Hepatic stellate cell (primary cell): ENCODE measurements at regions not wholly inside any gene's neighbourhood (a gene's known extent, or its start where the extent isn't known, plus 50 kb on each side); places are given as distances from the start of the nearest gene placed in this dataset.
"Not testable (repeated sequence)": the region's sequence is repeated elsewhere in the genome, so short reads cannot be mapped to it uniquely, and the experiment has no call there.

Experiments
- DNase-seq: peaks from one replicate; pipeline ENCODE4 v3.0.0; 2011; ENCODE audit warnings: low spot score

DNA sequence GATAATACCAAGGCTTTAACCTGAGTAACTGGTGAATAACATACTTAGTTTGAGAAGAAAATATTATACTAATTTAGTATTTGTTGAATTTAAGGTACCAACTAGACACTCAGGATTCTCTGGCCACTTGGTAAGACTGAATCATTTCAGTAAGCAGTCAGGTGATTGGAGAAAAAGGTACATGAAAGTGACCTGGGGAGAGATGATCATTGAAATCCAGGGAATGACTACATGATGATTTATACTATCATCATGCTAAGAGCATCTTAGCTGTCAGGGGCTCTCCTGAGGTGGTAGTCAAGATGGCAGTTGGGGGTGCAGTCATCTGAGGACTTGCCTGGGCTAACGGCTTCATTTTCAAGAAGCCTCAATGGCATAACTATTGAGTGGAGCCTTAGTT, 571.2 kb upstream of the ACVR2A start:
- no peak for DNase-seq

DNA sequence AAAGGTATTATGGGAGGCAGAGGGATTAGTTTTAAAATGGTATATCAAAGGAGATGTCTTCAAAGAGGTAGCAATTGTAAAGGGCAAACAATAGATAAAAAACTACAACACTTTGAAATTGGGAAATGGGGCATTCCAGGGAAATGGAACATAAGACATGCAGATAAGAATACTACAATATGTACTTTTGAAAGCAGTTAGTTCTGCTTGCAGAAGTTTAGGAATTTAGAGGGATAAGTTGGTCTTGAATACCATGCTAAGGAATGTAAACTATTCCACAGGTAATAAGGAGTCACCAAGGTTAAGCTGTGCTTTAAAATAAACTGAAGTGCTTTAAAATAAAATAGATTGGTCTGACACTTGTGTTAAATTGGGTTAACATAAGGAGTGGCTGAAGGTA, 571.7 kb upstream of the ACVR2A start:
- no peak for DNase-seq

DNA sequence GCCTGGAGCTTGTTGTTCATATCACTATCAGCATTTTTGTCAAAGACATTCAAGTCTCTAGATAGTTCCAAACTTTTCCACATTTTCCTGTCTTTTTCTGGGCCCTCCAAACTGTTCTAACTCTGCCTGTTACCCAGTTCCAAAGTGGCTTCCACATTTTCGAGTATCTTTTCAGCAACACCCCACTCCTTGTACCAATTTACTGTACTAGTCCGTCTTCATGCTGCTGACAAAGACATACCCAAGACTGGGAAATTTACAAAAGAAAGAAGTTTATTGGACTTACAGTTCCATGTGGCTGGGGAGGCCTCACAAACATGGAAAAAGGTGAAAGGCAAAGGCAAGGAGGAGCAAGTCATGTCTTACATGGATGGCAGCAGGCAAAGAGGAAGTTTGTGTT, 575.2 kb upstream of the ACVR2A start:
- DNase-seq, result not testable (repeated sequence)

DNA sequence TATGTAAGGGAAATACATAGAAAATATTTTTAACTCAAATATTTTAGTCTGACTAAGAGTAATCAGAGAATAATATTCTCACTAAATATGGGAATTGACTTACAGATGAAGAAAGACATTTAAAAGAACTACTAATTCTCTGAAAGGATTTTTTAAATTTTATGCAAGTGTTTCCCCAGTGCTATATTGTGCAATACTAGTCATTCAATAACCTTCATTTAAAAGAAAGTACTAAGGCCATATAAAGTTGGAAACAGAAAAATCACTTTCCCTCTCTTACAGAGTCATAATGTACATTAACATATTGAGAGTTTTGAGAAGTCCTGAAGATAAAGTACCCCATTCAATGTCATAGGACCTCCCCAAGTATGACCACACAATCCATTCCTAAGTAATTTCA, 584.6 kb upstream of the ACVR2A start:
- DNase-seq, result no peak

DNA sequence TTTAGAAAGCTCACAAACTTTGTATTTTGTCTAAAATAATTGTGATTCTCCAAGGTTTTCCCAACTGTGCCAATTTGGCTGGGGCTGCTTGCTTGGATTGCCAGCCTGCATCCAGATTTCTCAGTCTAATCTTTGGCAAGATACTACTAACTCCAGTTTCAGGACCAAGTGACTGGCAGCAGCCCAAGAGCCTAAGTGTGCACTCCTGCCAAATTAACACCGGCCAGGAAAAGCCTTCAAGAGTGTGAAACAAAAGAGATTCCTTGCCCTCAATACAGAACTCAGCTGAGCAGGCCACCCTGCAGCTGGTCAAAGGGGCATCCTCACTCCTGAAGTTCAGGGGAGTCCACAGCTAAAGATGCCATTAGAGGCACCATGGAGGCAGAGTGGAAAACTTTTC, 589.0 kb upstream of the ACVR2A start:
- DNase-seq, result no peak

DNA sequence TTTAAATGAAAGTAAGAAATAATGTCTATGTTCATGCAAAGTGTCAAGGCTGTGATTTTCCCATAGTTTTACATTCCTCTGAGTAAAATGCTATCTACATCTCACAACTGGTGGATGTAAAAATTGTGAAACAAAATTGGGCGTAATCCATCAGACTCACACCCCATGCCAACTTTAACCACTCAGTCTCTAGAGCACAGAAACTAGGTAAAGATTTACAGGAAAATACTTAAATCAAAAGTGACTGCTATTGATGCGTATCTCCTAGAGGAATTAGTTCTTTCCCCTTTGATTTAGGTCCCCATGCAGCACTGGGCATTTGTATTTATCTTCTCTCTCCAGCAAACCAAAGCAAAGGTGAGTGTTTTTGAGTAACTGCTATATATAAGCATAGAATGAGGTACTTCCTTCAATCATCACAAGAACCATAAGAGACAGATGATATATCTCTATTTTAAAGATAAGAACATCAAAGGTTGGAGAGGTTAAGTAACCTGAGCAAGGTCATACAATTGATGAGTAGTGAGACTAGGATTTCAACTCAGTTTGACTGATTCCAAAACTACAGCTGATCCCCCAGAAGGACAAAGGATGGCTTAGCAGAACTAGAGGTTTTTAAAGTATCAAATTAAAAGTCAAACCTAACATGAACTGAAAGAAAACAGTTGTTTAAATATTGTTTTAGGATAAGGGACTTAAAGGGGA, 594.0 kb upstream of the ACVR2A start:
- no peak for DNase-seq

DNA sequence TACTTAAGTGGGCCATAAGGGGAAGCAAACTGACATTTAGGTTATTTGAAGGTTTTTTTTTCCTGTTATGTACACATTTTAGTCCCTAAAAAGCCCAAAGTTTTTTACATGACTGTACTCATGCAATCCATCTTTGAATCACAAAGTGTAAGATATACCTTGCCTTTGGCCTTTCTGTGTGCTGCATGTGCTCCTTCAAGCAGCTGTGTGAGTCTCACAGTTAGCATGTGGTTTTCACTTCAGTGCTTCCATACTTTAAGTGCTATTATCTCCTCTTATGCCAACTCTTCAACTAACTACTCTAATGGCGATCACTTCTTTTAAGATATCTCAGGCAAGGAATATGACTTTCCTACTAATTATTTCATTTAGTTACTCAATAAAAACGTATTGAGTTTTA, 597.1 kb upstream of the ACVR2A start:
- DNase-seq, result no peak

DNA sequence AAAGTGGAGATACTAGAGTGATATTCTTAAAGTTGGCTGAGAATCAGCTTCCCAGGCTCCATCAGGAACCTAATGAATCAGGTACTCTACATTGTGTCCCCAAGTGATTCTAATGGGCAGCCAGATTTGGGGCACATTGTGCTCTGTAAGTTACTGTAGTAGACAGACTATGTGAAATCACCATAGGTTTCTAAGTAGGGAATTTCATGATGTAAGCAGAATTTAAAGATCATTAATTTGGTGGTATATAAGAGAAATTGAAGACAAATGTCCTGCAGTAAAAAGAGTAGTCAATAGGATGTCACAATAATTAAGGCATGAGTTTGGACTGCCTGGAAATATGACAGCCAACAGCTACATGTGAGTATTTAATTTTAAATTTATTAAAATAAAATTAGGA, 602.4 kb upstream of the ACVR2A start:
- no peak for DNase-seq

DNA sequence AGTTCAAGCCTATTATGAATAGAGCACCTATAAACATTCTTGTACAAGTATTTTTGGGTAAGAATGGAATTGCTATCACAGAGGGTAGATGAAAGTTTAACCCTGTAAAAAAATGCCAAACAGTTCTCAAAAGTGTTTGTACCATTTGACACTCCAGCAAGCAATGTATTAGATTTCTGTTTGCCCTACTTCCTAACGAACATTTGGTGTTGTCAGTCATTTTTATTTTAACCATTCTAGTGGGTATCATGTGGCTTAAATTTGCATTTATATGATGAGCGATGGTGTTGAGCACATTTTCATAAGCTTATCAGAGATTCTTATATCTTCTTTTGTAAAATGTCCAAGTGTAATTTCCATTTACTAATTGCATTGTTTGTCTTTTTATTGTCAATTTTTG, 608.2 kb upstream of the ACVR2A start:
- no peak for DNase-seq

DNA sequence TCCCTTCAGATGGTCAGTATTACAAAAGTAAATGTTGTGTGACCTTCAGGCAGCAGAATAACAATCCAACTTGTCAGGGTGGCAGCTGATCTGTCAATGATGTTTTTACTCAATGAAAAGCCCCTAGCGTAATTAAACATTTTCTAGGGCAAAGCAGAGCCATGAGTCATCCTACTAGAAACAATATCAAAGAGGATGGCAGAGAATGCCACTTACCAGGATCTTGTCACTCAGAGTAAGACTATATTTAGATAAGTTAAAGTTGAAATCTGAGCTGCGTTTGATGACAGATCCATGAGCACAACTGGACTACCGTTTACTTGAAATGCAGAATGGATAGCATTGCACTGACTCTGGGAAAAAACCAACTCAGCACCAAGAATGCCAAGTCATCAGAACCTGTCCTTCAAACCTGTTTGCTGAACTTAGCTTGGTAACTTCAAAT, 612.6 kb upstream of the ACVR2A start:
- DNase-seq, result no peak

DNA sequence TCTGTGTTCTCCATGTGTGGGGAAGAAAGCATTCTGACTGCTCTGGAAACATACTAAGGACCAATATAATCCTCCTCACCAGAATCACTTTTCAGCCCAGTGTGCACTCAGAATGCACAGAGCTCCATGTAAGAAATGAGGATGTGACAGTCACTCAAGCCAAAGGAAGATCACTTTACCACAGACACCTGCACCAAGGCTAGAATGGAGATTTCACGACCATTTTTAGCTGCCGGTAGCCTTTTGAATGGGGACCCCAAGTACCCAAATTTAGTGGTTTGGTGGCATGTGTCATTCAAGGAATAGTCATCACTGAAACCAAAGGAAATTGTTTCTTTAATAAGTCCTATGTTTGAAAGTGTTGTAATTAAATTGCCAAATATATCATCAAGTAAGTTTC, 613.2 kb upstream of the ACVR2A start:
- DNase-seq, result no peak

DNA sequence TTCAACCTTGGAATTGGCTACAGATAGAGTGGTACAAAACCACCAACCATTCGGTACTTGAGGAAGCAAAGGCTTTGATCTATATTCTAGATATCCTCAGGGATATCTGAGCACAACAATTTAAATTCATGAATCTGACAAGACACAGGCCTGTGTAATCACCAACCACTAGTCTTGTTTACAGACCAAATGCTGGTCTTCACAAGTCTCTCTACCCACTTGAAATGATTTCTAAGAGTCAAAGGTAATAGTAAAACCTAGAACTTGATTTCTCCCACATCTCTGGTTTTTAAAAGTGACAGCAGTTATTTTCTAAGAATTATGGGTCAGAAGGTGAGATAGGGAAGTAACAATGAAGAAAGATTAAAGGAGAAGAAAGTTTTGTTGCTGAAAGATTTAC, 613.7 kb upstream of the ACVR2A start:
- no peak for DNase-seq

DNA sequence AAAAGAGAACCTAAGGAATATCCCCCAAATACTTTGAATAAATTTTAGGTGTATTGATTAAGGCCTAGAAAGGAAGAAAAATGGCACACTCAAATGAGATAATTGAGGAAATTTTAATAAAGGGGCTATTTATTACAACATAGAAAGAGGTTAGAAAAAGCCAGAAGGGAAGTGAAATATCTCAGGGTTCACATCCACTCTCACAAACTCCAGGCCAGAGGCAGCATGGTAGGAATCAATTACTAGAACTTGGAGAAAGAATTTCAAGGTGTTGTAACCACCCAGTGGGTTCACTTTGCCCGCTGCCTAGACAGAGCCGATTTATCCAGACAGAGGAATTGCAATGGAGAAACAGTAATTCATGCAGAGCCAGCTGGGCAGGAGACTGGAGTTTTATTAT, 617.5 kb upstream of the ACVR2A start:
- DNase-seq, result no peak

DNA sequence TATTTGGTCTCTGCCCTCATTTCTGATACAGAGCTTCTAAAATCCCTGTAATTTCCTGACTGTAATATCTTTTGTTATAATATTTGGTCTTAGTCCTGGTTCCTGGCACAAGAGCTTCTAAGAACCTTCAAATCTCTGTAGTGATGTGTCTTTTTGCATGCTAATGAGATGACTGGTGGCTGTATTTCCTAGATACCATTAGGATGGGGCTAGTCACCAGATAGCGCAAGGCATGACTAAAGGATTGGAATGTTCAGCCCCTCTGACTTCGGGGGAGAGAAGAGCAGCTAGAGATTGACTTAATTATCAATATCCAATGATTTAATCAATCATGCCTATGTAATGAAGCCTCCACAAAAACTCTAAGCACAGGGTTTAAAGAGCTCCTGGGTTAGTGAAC, 620.8 kb upstream of the ACVR2A start:
- no peak for DNase-seq

DNA sequence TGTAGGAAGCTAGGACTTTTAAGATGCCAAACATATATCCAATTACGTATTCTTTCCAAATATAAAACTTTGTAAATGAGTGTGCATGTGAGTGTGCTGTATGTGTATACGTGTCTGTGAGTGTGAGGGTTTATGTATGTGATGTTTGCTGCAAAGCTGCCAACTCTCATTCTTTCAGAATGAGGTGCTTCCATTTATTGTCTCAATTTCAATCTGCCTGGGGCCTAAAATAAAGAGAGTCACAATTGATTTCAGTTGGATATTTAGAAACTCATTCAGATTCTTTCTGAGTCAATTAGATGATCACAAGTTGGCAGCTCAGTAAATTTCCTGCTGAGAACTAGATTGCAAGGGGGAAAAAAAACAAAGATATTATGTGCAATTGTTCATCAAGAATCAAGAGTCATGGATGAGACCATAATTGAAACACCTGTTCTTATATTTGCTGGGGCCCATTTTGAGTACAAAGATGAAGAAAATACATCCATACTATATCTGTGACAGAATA, 621.2 kb upstream of the ACVR2A start:
- DNase-seq, result no peak

DNA sequence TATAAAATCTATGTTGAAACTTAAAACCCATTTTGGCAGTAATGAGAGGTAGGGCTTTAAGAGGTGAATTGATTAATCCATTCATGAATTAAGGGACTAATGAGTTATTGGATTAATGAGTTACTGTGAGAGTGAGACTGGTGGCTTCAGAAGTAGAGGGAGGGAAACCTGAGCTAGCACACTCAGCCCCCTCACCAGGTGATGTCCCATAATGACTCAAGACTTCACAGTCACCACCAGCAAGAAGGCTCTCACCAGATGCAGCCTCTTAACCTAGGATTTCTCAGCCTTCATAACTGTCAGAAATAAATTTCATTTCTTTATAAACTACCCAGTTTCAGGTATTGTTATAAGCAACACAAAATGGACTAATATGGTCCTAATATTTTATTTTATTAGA, 621.7 kb upstream of the ACVR2A start:
- no peak for DNase-seq

DNA sequence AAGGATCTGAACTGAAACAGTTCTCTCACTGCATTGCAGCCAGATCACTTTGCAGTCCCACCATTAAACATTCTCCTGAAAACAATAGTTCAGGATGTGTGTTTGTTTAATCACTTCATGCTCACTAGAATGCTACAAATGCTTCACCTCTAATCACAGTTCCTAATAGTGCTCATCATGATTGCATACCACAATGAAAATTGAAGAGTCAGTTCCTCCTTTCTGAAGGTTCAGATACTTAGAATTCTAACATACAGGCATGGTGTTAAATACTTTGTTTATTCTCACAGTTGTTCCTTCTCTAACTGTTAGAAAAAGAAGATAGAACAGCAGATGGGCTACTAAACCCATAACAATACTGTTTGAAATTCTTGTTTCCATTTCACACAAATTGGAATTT, 622.3 kb upstream of the ACVR2A start:
- no peak for DNase-seq

DNA sequence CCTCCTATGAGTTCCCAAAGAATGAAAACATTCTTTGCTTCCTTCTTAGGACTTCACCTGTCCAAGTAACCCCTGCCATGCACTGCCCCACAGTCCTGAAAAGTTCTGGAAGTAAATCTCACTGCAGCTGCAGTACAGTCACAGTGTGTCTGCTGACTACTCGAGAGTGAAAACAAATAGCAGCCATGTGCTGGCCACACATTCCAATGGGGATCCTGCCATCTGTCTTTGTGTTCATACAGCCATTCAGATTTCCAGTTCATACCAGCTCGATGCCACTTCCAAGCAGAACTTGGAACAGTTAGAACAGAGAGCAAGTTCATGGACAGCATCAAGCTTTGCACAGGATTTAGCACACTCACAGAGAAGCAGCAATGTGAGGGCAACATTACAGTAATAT, 629.9 kb upstream of the ACVR2A start:
- DNase-seq, result no peak

DNA sequence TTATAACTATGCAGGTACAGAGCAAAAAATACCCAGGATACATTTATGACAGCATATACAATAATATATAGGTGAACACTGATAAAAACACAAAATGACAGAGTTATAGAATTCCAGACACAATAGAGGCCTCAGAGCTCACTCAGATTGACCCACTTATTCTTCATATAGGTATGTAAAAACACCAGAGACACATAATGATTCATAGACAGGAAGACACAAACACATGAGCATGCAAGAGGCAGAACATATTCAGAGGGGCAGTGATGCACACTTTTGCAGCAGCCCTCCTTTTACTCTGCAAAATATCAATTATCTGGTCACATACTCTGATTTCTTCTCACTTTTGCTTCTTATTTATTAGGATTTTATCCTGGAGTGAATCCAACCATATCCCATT, 633.3 kb upstream of the ACVR2A start:
- no peak for DNase-seq

DNA sequence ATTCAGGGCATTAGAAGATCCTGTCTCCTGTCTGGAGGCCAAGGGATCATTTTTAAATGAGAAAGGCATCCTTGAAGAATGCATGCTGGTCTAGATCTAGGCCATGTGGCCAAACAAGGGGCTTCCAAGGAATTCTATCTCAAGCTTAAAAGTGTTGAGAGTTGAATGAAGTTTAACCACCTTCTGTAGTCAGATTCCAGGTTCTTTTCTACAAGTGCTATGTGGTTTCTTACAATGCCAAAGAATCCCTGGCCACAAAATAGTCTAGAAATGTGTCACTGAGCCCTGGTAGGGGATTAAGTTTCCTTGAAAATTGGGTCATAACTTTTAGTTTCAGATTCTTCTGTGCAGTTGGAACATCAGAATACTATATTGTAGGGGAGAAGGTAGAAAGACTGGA, 640.7 kb upstream of the ACVR2A start:
- DNase-seq, result no peak

DNA sequence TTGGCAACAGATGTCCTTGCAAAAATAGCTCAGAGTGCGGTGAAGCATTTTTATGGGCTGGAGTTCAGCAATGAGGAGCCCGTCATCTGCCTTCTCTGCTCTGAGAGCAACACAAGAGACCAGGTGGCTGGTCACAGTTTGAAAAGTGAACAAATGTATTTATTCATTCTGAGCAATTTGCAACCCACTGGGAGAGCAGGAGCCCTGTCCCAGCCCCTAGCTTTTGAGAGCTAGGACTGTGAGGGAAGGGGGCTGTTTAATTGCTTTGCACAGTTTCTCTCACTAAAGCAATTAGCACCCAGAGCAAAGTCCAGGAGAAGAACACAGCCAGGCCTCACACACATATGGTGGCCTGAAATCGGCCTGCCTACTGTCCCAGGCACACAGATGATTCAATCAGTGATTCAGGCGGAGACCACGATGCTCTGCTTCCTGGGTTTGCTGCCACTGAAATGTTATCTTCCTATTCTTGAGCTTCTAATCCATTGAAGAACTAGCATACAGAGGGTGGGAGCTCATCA, 646.1 kb upstream of the ACVR2A start:
- no peak for DNase-seq

DNA sequence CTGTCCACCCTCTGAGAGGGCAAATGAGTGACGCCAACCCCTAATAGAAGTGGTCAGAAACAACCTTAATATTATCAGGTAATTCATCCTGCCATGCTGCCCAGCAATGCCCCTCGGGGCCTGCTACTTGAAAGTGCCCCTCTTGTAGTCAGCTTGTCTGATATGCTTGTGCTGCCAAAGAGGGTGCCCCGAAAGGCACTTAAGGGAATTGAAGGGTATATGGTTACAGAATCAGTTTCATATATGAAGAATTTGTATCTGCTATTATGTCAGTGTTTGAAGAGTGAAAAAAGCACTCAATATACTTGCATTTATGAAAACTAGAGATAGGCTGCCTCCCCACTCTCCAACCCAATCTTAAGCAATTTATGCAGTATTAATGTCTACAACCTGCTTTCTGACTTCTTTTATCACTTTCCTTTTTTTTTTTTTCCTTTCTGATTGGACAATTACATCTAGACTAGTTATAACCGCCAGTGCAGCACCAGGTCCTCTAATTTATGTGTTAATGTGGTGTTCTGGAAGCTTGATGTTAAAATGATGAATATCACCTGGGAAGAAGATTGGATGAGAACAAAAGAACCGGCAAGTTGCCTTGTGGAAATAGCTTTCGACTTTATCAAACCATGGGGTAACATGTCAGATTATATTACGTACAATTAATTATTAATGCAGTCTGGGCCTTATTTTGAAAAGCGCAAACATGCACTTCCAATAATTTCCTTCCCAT, 646.9 kb upstream of the ACVR2A start:
- no peak for DNase-seq

DNA sequence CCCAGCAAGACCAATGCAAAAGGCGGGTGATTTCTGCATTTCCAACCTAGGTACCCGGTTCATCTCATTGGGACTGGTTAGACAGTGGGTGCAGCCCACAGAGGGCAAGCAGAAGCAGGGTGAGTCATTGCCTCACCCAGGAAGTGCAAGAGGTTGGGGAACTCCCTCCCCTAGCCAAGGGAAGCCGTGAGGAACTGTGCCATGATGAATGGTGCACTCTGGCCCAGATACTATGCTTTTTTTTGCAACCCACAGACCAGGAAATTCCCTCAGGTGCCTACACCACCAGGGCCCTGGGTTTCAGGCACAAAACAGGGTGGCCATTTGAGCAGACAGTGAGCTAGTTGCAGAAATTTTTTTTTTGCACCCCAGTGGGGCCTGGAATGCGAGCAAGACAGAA, 662.6 kb upstream of the ACVR2A start:
- DNase-seq, result no peak
